ENCODE measurements at regions not wholly inside any gene's neighbourhood (a gene's known extent, or its start where the extent isn't known, plus 50 kb on each side); places are given as distances from the start of the nearest gene placed in this dataset.

DNA sequence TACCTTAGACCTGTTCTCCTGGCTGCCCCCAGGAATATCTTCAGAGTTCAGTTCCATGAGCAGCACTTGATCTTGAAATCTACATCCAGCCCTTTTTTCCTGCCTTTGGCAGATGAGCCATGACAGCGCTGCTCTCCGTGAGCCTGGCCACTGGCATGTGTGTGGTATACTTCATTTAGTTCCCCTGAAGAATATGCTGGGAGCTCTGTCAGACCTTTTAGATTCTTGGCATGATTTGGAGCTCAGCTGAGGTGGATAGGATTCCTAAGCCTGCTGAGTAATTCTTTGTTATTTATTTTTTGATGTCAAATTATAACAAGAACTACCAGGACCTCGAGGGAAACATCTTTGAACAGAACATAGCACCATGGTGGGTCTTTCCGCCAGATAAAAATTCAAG is 121.7 kb downstream of the EDEM1 start:
- Histone ChIP-seq H3K4me3 (no peak overlapping the region), H3K27me3 (no peaks in the 10 kb centered on the region), H3K27ac (no peak overlapping the region), H3K4me1 (no peaks in the 10 kb centered on the region), H3K36me3 (no peaks in the 10 kb centered on the region), H3K9me3 (no peaks in the 10 kb centered on the region)
- TF ChIP-seq POLR2A (IDR thresholded peaks at IDR 0.05): no peak
- intact Hi-C loops (cut with DNase I; ENCODE audit: low total_unique reads): no loop called here
- DNase-seq: no peak

GRCh38 chr3:5309602-5310001 is 122.1 kb downstream of the EDEM1 start:
- intact Hi-C loops (cut with DNase I; ENCODE audit: low total_unique reads): no loop called here
- Histone ChIP-seq H3K9me3 (no peaks in the 10 kb centered on the region), H3K27me3 (no peaks in the 10 kb centered on the region), H3K27ac (no peak overlapping the region), H3K4me3 (no peak overlapping the region), H3K36me3 (no peaks in the 10 kb centered on the region), H3K4me1 (no peaks in the 10 kb centered on the region)
- no peak for DNase-seq
- no peak for TF ChIP-seq CTCF (IDR thresholded peaks at IDR 0.05)
- TF ChIP-seq POLR2A (IDR thresholded peaks at IDR 0.05): no peak

GRCh38 chr3:5310509-5310908 is 123.0 kb downstream of the EDEM1 start:
- Histone ChIP-seq H3K4me3 (no peak overlapping the region), H3K36me3 (no peaks in the 10 kb centered on the region)
- intact Hi-C loops (cut with DNase I; ENCODE audit: low total_unique reads): no loop called here

DNA sequence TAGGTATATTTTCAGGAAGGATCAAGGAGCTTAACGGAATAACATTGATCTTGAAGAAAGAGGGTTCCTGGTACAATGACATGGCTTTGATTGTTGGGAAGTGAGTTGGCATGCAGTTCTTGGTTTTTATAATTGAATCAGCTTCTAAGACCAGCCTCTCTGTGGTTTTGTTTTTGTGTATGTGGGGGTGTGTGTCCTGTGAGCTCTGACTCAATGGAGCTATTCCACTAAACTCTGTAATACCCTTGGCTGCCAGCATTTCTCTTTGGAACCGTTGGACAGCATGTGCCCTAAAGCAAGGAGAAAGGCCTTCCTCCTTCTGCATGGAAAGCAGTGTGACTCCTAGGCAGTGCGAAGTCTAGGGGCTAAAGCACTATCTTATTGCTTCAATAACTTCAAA is 124.8 kb downstream of the EDEM1 start:
- no peak for DNase-seq
- H3K27me3 ChIP-seq: no peaks in the 10 kb centered on the region
- TF ChIP-seq CTCF (IDR thresholded peaks at IDR 0.05) (no peak), POLR2A (IDR thresholded peaks at IDR 0.05) (no peak)
- H3K4me3 ChIP-seq: no peak overlapping the region
- H3K36me3 ChIP-seq: no peaks in the 10 kb centered on the region
- no peak overlapping the region for H3K27ac ChIP-seq
- H3K9me3 ChIP-seq: no peaks in the 10 kb centered on the region
- intact Hi-C loops (cut with DNase I; ENCODE audit: low total_unique reads): no loop called here
- no peaks in the 10 kb centered on the region for H3K4me1 ChIP-seq

More at GRCh38 chr3:5310509-5310908, 123.0 kb downstream of the EDEM1 start:
- no peaks in the 10 kb centered on the region for H3K4me1 ChIP-seq
- H3K9me3 ChIP-seq: no peaks in the 10 kb centered on the region
- H3K27ac ChIP-seq: no peak overlapping the region
- TF ChIP-seq CTCF (IDR thresholded peaks at IDR 0.05): no peak
- no peak for TF ChIP-seq POLR2A (IDR thresholded peaks at IDR 0.05)
- H3K27me3 ChIP-seq: no peaks in the 10 kb centered on the region
- DNase-seq: no peak

GRCh38 chr3:5314897-5315296 is 127.4 kb downstream of the EDEM1 start:
- H3K27me3 ChIP-seq: no peaks in the 10 kb centered on the region
- H3K4me1 ChIP-seq: no peaks in the 10 kb centered on the region
- H3K9me3 ChIP-seq: no peaks in the 10 kb centered on the region
- no peaks in the 10 kb centered on the region for H3K36me3 ChIP-seq
- no peak overlapping the region for H3K4me3 ChIP-seq
- intact Hi-C loops (cut with DNase I; ENCODE audit: low total_unique reads): no loop called here
- TF ChIP-seq POLR2A (IDR thresholded peaks at IDR 0.05) (no peak), CTCF (IDR thresholded peaks at IDR 0.05) (no peak)
- no peak for DNase-seq
- no peak overlapping the region for H3K27ac ChIP-seq

- no peak for DNase-seq
- no peak for TF ChIP-seq POLR2A (IDR thresholded peaks at IDR 0.05)
- TF ChIP-seq CTCF (IDR thresholded peaks at IDR 0.05): no peak
- H3K27ac ChIP-seq: no peak overlapping the region
- H3K4me1 ChIP-seq: no peaks in the 10 kb centered on the region
- no peak overlapping the region for H3K4me3 ChIP-seq
- H3K36me3 ChIP-seq: no peaks in the 10 kb centered on the region
- H3K9me3 ChIP-seq: no peaks in the 10 kb centered on the region
- intact Hi-C loops (cut with DNase I; ENCODE audit: low total_unique reads): no loop called here
- no peaks in the 10 kb centered on the region for H3K27me3 ChIP-seq
Measured at GRCh38 chr3:5317557-5317956, 130.1 kb downstream of the EDEM1 start.
